NK-92 treated with Interleukin-12 subunit alpha and Interleukin-12 subunit beta, amount 100 ng/mL, for 24 hours (cell line): ENCODE measurements at regions not wholly inside any gene's neighbourhood (a gene's known extent, or its start where the extent isn't known, plus 50 kb on each side); places are given as distances from the start of the nearest gene placed in this dataset.

Experiments
- DNase-seq: peaks from one replicate; lab custom pipeline; 2025; lab: John Stamatoyannopoulos, UW

GRCh38 chr9:73655831-73656230, 504.2 kb downstream of the ANXA1 start:
- no peak for DNase-seq

GRCh38 chr9:73665253-73665652, 513.6 kb downstream of the ANXA1 start:
- DNase-seq, result no peak

GRCh38 chr9:73667749-73668148, 516.1 kb downstream of the ANXA1 start:
- no peak for DNase-seq

- DNase-seq, result no peak
Measured at GRCh38 chr9:73680831-73681230, 529.2 kb downstream of the ANXA1 start.

GRCh38 chr9:73682789-73683188, 531.1 kb downstream of the ANXA1 start:
- no peak for DNase-seq

GRCh38 chr9:73683862-73684591, 532.4 kb downstream of the ANXA1 start:
- DNase-seq, result no peak

GRCh38 chr9:73684601-73685000, 532.9 kb downstream of the ANXA1 start:
- DNase-seq, result no peak

GRCh38 chr9:73685786-73686185, 534.1 kb downstream of the ANXA1 start:
- DNase-seq, result no peak

GRCh38 chr9:73689051-73689870, 537.6 kb downstream of the ANXA1 start:
- no peak for DNase-seq

- no peak for DNase-seq
Measured at GRCh38 chr9:73701415-73702057, 549.9 kb downstream of the ANXA1 start.

GRCh38 chr9:73714294-73714693, 562.6 kb downstream of the ANXA1 start:
- DNase-seq, result no peak

GRCh38 chr9:73715591-73715990, 563.9 kb downstream of the ANXA1 start:
- DNase-seq, result no peak

GRCh38 chr9:73719660-73720059, 568.0 kb downstream of the ANXA1 start:
- no peak for DNase-seq

GRCh38 chr9:73720601-73721000, 568.9 kb downstream of the ANXA1 start:
- DNase-seq, result no peak

- DNase-seq, result no peak
Measured at GRCh38 chr9:73736270-73736669, 584.6 kb downstream of the ANXA1 start.

- no peak for DNase-seq
Measured at GRCh38 chr9:73738741-73739530, 587.3 kb downstream of the ANXA1 start.

GRCh38 chr9:73741316-73741715, 589.7 kb downstream of the ANXA1 start:
- no peak for DNase-seq

- no peak for DNase-seq
Measured at GRCh38 chr9:73742412-73742811, 590.7 kb downstream of the ANXA1 start.

- DNase-seq, result no peak
Measured at GRCh38 chr9:73743826-73744225, 592.2 kb downstream of the ANXA1 start.

GRCh38 chr9:73745598-73745997, 593.9 kb downstream of the ANXA1 start:
- DNase-seq, result no peak

GRCh38 chr9:73753171-73753570, 601.5 kb downstream of the ANXA1 start:
- no peak for DNase-seq

- no peak for DNase-seq
Measured at GRCh38 chr9:73761905-73762304, 610.2 kb downstream of the ANXA1 start.
